DND-41 (cell line): ENCODE measurements at regions not wholly inside any gene's neighbourhood (a gene's known extent, or its start where the extent isn't known, plus 50 kb on each side); places are given as distances from the start of the nearest gene placed in this dataset.
A peak's percentile ranks its signal among the peaks of the same experiment; 100 is the strongest.

Source experiments
- ATAC-seq: fragments of 200-7000 bp; cut with Tn5 transposase; 3 replicates; pipeline ENCODE4 v1.9.1; 2021; ENCODE audit warnings: low read depth; ENCODE audit not compliant: insufficient read depth
- DNase-seq: peaks from one replicate; pipeline ENCODE4 v3.0.0-alpha.2; 2020
- H2AFZ ChIP-seq: 2 replicates; pipeline ENCODE4 v1.6.0; 2012; ENCODE audit warnings: low read depth, low read length
- H3K27ac ChIP-seq: 2 replicates; pipeline ENCODE4 v1.5.1; 2012; ENCODE audit warnings: low read length, inconsistent platforms
- H3K27me3 ChIP-seq: fragments of 200-600 bp; sonication (generic); 2 replicates; pipeline ENCODE4 v1.6.0; 2012; ENCODE audit warnings: low read length, mild to moderate bottlenecking, inconsistent platforms; ENCODE audit not compliant: insufficient read depth, poor library complexity
- H3K36me3 ChIP-seq: 2 replicates; pipeline ENCODE4 v1.5.1; 2012; ENCODE audit warnings: low read length, inconsistent platforms; ENCODE audit not compliant: insufficient read depth
- H3K4me1 ChIP-seq: 2 replicates; pipeline ENCODE4 v1.5.1; 2012; ENCODE audit warnings: mild to moderate bottlenecking, low read length; ENCODE audit not compliant: insufficient read depth
- H3K4me2 ChIP-seq: 2 replicates; pipeline ENCODE4 v1.6.0; 2012; ENCODE audit warnings: mild to moderate bottlenecking, moderate library complexity, low read length, inconsistent platforms; ENCODE audit not compliant: insufficient read depth
- H3K4me3 ChIP-seq, 2 experiments: fragments of 200-600 bp in 1 of 2; shearing (Covaris generic) in 1 of 2; 2 replicates each; pipeline ENCODE4 v1.5.1; 2012 to 2016; ENCODE audit warnings: inconsistent platforms in 2 of 2, low read length in 2 of 2, mild to moderate bottlenecking in 2 of 2, low read depth in 1 of 2, moderate library complexity in 1 of 2
- H3K79me2 ChIP-seq: 2 replicates; pipeline ENCODE4 v1.6.0; 2012; ENCODE audit warnings: low read length, inconsistent platforms; ENCODE audit not compliant: insufficient read depth
- H3K9ac ChIP-seq: 2 replicates; pipeline ENCODE4 v1.6.0; 2012; ENCODE audit warnings: low read depth, mild to moderate bottlenecking, inconsistent platforms, low read length, moderate library complexity
- H3K9me3 ChIP-seq: 2 replicates; pipeline ENCODE4 v1.5.1; 2012; ENCODE audit warnings: low read length, moderate library complexity, mild to moderate bottlenecking, inconsistent platforms; ENCODE audit not compliant: insufficient read depth, severe bottlenecking
- H4K20me1 ChIP-seq: 2 replicates; pipeline ENCODE4 v1.6.0; 2012; ENCODE audit warnings: low read length; ENCODE audit not compliant: insufficient read depth
- CTCF ChIP-seq: IDR thresholded peaks from 2 replicates; pipeline ENCODE4 v1.5.1; 2012; ENCODE audit warnings: borderline replicate concordance, low read length, moderate library complexity, mild to moderate bottlenecking; ENCODE audit not compliant: poor library complexity, severe bottlenecking; ENCODE audit errors: extremely low read depth
- EZH2 ChIP-seq: IDR thresholded peaks from 3 replicates; pipeline ENCODE4 v1.6.1; 2012; ENCODE audit warnings: borderline replicate concordance, low read depth, mild to moderate bottlenecking, moderate library complexity, low read length, inconsistent platforms; ENCODE audit not compliant: severe bottlenecking

- H4K20me1 ChIP-seq, result no peaks in the 10 kb centered on the region
- no peak overlapping the region for H3K4me3 ChIP-seq
- H3K27ac ChIP-seq, result no peak overlapping the region
- H3K36me3 ChIP-seq, result no peaks in the 10 kb centered on the region
- H3K27me3 ChIP-seq, result no peaks in the 10 kb centered on the region
- no peak overlapping the region for H3K4me2 ChIP-seq
- H3K4me1 ChIP-seq, result no peaks in the 10 kb centered on the region
- no peaks in the 10 kb centered on the region for H3K9me3 ChIP-seq
- no peaks in the 10 kb centered on the region for H3K79me2 ChIP-seq
- no peak for TF ChIP-seq CTCF
- ATAC-seq (no peak), DNase-seq (no peak)
- H2AFZ ChIP-seq, result no peak overlapping the region
- H3K9ac ChIP-seq, result no peak overlapping the region
These were observed 79.8 kb upstream of the SLITRK6 start for GRCh38 chr13:85879014-85879413.

- no peaks in the 10 kb centered on the region for H4K20me1 ChIP-seq
- H3K4me2 ChIP-seq, result no peak overlapping the region
- no peak overlapping the region for H3K27ac ChIP-seq
- H3K36me3 ChIP-seq, result no peaks in the 10 kb centered on the region
- no peak overlapping the region for H3K9ac ChIP-seq
- H3K9me3 ChIP-seq, result no peaks in the 10 kb centered on the region
- H3K4me1 ChIP-seq, result no peaks in the 10 kb centered on the region
- ATAC-seq (no peak), DNase-seq (no peak)
- H3K4me3 ChIP-seq, result no peak overlapping the region
- peak; percentile 35 for TF ChIP-seq CTCF
- no peak for TF ChIP-seq EZH2
- no peak overlapping the region for H2AFZ ChIP-seq
- H3K27me3 ChIP-seq, result no peaks in the 10 kb centered on the region
- H3K79me2 ChIP-seq, result no peaks in the 10 kb centered on the region
These were observed 65.8 kb upstream of the SLITRK6 start for GRCh38 chr13:85864963-85865530.

GRCh38 chr13:85853901-85854663 lies 54.9 kb upstream of the SLITRK6 start:
- no peak overlapping the region for H3K9ac ChIP-seq
- no peak overlapping the region for H3K4me2 ChIP-seq
- DNase-seq (no peak), ATAC-seq (no peak)
- TF ChIP-seq CTCF (no peak), EZH2 (no peak)
- no peaks in the 10 kb centered on the region for H4K20me1 ChIP-seq
- H3K27ac ChIP-seq, result no peak overlapping the region
- H2AFZ ChIP-seq, result no peak overlapping the region
- H3K79me2 ChIP-seq, result no peaks in the 10 kb centered on the region
- H3K4me3 ChIP-seq, result no peak overlapping the region
- peaks cover 16% of the 10 kb centered on the region for H3K9me3 ChIP-seq
- H3K27me3 ChIP-seq, result no peaks in the 10 kb centered on the region
- H3K36me3 ChIP-seq, result no peaks in the 10 kb centered on the region
- H3K4me1 ChIP-seq, result no peaks in the 10 kb centered on the region
